SK-N-SH (cell line): ENCODE measurements at regions not wholly inside any gene's neighbourhood (a gene's known extent, or its start where the extent isn't known, plus 50 kb on each side); places are given as distances from the start of the nearest gene placed in this dataset.

Experiments used
- CTCF ChIA-PET: fragments of 300-600, 350-600 bp; formaldehyde crosslinking; extraction: SDS; loops from one replicate; lab custom pipeline; 2021; lab: Yijun Ruan, JAX
- POLR2A ChIA-PET: fragments of 350-600 bp; sonication (Branson Sonifier 250); formaldehyde crosslinking; extraction: SDS; loops from one replicate; lab custom pipeline; 2020; ENCODE audit warnings: antibody characterized with exemption, inconsistent platforms; lab: Yijun Ruan, JAX
- DNase-seq: peaks from one replicate; pipeline ENCODE4 v3.0.0; 2012
- H2AFZ ChIP-seq: fragments of 200-600 bp; sonication (generic); 2 replicates; pipeline ENCODE4 v1.8.1; 2016; ENCODE audit warnings: antibody characterized with exemption, mild to moderate bottlenecking, low read depth
- H3F3A ChIP-seq: fragments of 200-600 bp; sonication (generic); replicated peaks from 2 replicates; pipeline ENCODE3; 2016; ENCODE audit warnings: antibody characterized with exemption, mild to moderate bottlenecking; ENCODE audit not compliant: insufficient read depth
- H3K27ac ChIP-seq, 2 experiments: fragments of 200-500 bp in 1 of 2; fragments of 200-600 bp in 1 of 2; sonication (Bioruptor generic) in 1 of 2; sonication (generic), shearing (Covaris generic) in 1 of 2; 2 replicates each; pipeline versions ENCODE4 v1.5.1 to v1.6.1; 2014 to 2016; ENCODE audit warnings: low read depth in 2 of 2, inconsistent platforms in 1 of 2, low read length in 1 of 2, mild to moderate bottlenecking in 1 of 2, mixed read lengths in 1 of 2
- H3K27me3 ChIP-seq: fragments of 200-600 bp; sonication (generic), shearing (Covaris generic); 2 replicates; pipeline ENCODE4 v1.6.1; 2016; ENCODE audit warnings: mixed run types; ENCODE audit not compliant: insufficient read depth
- H3K36me3 ChIP-seq, 2 experiments: fragments of 200-500 bp in 1 of 2; fragments of 200-600 bp in 1 of 2; sonication (Bioruptor generic) in 1 of 2; sonication (generic) in 1 of 2; replicated peaks in 1 of 2; 2 replicates each; pipeline versions ENCODE3 to v1.5.1; 2014 to 2016; ENCODE audit warnings: low read length in 1 of 2, mild to moderate bottlenecking in 1 of 2; ENCODE audit not compliant: insufficient read depth in 2 of 2, control insufficient read depth in 1 of 2
- H3K4me1 ChIP-seq, 2 experiments: fragments of 200-500 bp in 1 of 2; fragments of 200-600 bp in 1 of 2; sonication (Bioruptor generic) in 1 of 2; sonication (generic), shearing (Covaris generic) in 1 of 2; 2 replicates each; pipeline versions ENCODE4 v1.5.1 to v1.6.1; 2014 to 2016; ENCODE audit warnings: low read depth in 1 of 2, low read length in 1 of 2, mixed run types in 1 of 2; ENCODE audit not compliant: insufficient read depth in 2 of 2, control insufficient read depth in 1 of 2
- H3K4me2 ChIP-seq: fragments of 200-600 bp; sonication (generic), shearing (Covaris generic); 2 replicates; pipeline ENCODE4 v1.6.1; 2017; ENCODE audit warnings: mixed run types
- H3K4me3 ChIP-seq, 2 experiments: fragments of 200-500 bp in 1 of 2; fragments of 200-600 bp in 1 of 2; sonication (Bioruptor generic) in 1 of 2; sonication (generic), shearing (Covaris generic) in 1 of 2; 2 replicates each; pipeline versions ENCODE4 v1.5.1 to v1.8.1; 2014 to 2016; ENCODE audit warnings: low read depth in 2 of 2, inconsistent platforms in 1 of 2, low read length in 1 of 2, mild to moderate bottlenecking in 1 of 2, mixed read lengths in 1 of 2, moderate library complexity in 1 of 2
- H3K79me2 ChIP-seq: fragments of 200-600 bp; sonication (generic); 2 replicates; pipeline ENCODE4 v1.8.1; 2017; ENCODE audit warnings: mild to moderate bottlenecking; ENCODE audit not compliant: insufficient read depth
- H3K9ac ChIP-seq: fragments of 200-600 bp; sonication (generic); 2 replicates; pipeline ENCODE4 v1.6.1; 2017; ENCODE audit warnings: mixed run types
- H3K9me2 ChIP-seq: fragments of 200-600 bp; sonication (generic); 2 replicates; pipeline ENCODE4 v1.6.1; 2017; ENCODE audit warnings: mixed run types
- H3K9me3 ChIP-seq: fragments of 200-600 bp; sonication (generic); 2 replicates; pipeline ENCODE4 v1.6.1; 2017; ENCODE audit warnings: mixed run types, mild to moderate bottlenecking, moderate library complexity
- H4K20me1 ChIP-seq: fragments of 200-600 bp; sonication (generic); 2 replicates; pipeline ENCODE4 v1.6.1; 2017; ENCODE audit warnings: mild to moderate bottlenecking, mixed run types; ENCODE audit not compliant: insufficient read depth
- CHD2 ChIP-seq: fragments of 150-350 bp; IDR thresholded peaks from 2 replicates; pipeline ENCODE4 v1.6.1; 2018; ENCODE audit warnings: low read length; ENCODE audit not compliant: partially characterized antibody
- CTCF ChIP-seq: fragments of 200-600 bp; sonication (generic); IDR thresholded peaks from 2 replicates; pipeline ENCODE4 v1.6.1; 2017; ENCODE audit warnings: antibody characterized with exemption, mild to moderate bottlenecking, moderate library complexity
- ELF1 ChIP-seq: IDR thresholded peaks from 2 replicates; pipeline ENCODE4 v1.4.0; 2012
- FOXJ3 ChIP-seq: sonication (generic); formaldehyde crosslinking; IDR thresholded peaks from 2 replicates; pipeline ENCODE4 v1.5.1; 2020; ENCODE audit warnings: mild to moderate bottlenecking, missing genetic modification reagents
- GABPA ChIP-seq: IDR thresholded peaks from 2 replicates; pipeline ENCODE4 v1.4.0; 2012; ENCODE audit warnings: low read depth, mild to moderate bottlenecking
- JUND ChIP-seq: IDR thresholded peaks from 2 replicates; pipeline ENCODE4 v1.4.0; 2012
- MAX ChIP-seq: IDR thresholded peaks from 2 replicates; pipeline ENCODE4 v1.4.0; 2012; ENCODE audit warnings: low read depth
- MEF2A ChIP-seq: IDR thresholded peaks from 2 replicates; pipeline ENCODE4 v1.4.0; 2012; ENCODE audit warnings: low read depth, borderline replicate concordance
- MXI1 ChIP-seq: IDR thresholded peaks from 2 replicates; pipeline ENCODE4 v1.6.1; 2012; ENCODE audit warnings: mild to moderate bottlenecking, low read depth, low read length, improper control_type of control experiment
- PBX3 ChIP-seq: IDR thresholded peaks from 2 replicates; pipeline ENCODE4; 2012
- POLR2AphosphoS5 ChIP-seq: IDR thresholded peaks from 2 replicates; pipeline ENCODE4 v1.6.1; 2012; ENCODE audit warnings: low read depth, low read length
- RFX5 ChIP-seq: IDR thresholded peaks from 2 replicates; pipeline ENCODE4 v1.6.1; 2012; ENCODE audit warnings: mild to moderate bottlenecking, improper control_type of control experiment, low read length
- SMC3 ChIP-seq: IDR thresholded peaks from 2 replicates; pipeline ENCODE4 v1.6.1; 2012; ENCODE audit warnings: low read depth, low read length, improper control_type of control experiment
- TCF12 ChIP-seq: IDR thresholded peaks from 2 replicates; pipeline ENCODE4 v1.4.0; 2012
- TEAD4 ChIP-seq: IDR thresholded peaks from 2 replicates; pipeline ENCODE4 v1.4.0; 2012; ENCODE audit warnings: mild to moderate bottlenecking, borderline replicate concordance; ENCODE audit not compliant: insufficient read depth
- WGBS: methylation state at CpG from one replicate; pipeline ENCODE4 v1.1.6; 2017; ENCODE audit warnings: low lambda C conversion rate; 5-methylcytosine and 5-hydroxymethylcytosine counted together

- TF ChIP-seq TEAD4 (no peak), RFX5 (no peak), JUND (no peak), CTCF (no peak), ELF1 (no peak), POLR2AphosphoS5 (no peak), MXI1 (no peak), MAX (no peak)
These were observed 755.5 kb downstream of the GLUD2 start (continued) for GRCh38 chrX:121802881-121803412.

GRCh38 chrX:121823406-121823805, 776.0 kb downstream of the GLUD2 start:
- DNase-seq = no peak
- no peaks in the 10 kb centered on the region for H3K4me1 ChIP-seq
- no peak overlapping the region for H3K27ac ChIP-seq
- no peaks in the 10 kb centered on the region for H3K9me3 ChIP-seq
- no peak overlapping the region for H3K4me3 ChIP-seq
- H3K9me2 ChIP-seq = no peaks in the 10 kb centered on the region
- ChIA-PET CTCF (no interaction called here), POLR2A (no interaction called here)
- 4% methylated on average over 2 of the region's 2 CpGs for WGBS
- H3K79me2 ChIP-seq = no peaks in the 10 kb centered on the region
- no peak overlapping the region for H3K4me2 ChIP-seq
- H3K27me3 ChIP-seq = no peaks in the 10 kb centered on the region
- H3F3A ChIP-seq = no peaks in the 10 kb centered on the region
- no peaks in the 10 kb centered on the region for H4K20me1 ChIP-seq
- H3K9ac ChIP-seq = no peak overlapping the region
- no peaks in the 10 kb centered on the region for H3K36me3 ChIP-seq
- no peak for TF ChIP-seq CHD2
- no peak for TF ChIP-seq FOXJ3 (CRISPR knock-in tag)
- no peak for TF ChIP-seq TCF12
- no peak overlapping the region for H2AFZ ChIP-seq

GRCh38 chrX:121831601-121832000, 784.2 kb downstream of the GLUD2 start:
- Histone ChIP-seq H4K20me1 (no peaks in the 10 kb centered on the region), H3K4me1 (no peaks in the 10 kb centered on the region), H3K9me2 (no peaks in the 10 kb centered on the region), H3K9ac (no peak overlapping the region), H3K36me3 (no peaks in the 10 kb centered on the region), H3K9me3 (no peaks in the 10 kb centered on the region), H2AFZ (no peak overlapping the region), H3K4me2 (no peak overlapping the region), H3K79me2 (no peaks in the 10 kb centered on the region), H3K27me3 (no peaks in the 10 kb centered on the region)
- POLR2A ChIA-PET = no interaction called here
- whole genome bisulfite sequencing = 5% methylated on average over 2 of the region's 2 CpGs
- CTCF ChIA-PET = no interaction called here
- no peak for DNase-seq
- TF ChIP-seq PBX3 (no peak), SMC3 (no peak), MAX (no peak), GABPA (no peak), MEF2A (no peak), JUND (no peak)
- TF ChIP-seq, all 33 proteins: peak for 0
- Histone ChIP-seq H3K27ac (no peak overlapping the region), H3K4me3 (no peak overlapping the region), H3F3A (no peaks in the 10 kb centered on the region)
